Esophagus mucosa (tissue), 1 donor: ENCODE measurements at regions not wholly inside any gene's neighbourhood (a gene's known extent, or its start where the extent isn't known, plus 50 kb on each side); places are given as distances from the start of the nearest gene placed in this dataset.

Experiments
- ATAC-seq: fragments of 200-7000 bp; cut with Tn5 transposase; one replicate; pipeline ENCODE4 v1.9.1; 2020
- donor health status: DM: yes; HTN: yes; CAD: no.

DNA sequence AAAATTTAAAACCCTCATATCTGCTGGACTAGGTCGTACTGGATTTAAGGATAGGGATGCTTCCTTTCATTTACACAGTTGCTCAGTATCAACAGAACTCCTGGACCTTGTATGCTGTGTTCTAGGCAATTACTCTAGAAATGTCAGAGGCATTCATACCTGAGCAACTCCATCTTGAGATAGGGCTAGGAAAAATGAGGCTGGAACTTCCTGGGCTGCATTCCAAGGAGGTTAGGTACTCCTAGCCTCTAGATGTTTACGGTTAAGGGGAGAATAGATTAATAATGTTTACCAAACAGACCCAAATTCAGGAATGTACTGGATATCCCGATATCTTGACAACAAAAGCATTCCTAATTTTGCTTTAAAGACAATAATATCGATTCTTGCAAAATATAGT lies 84.7 kb upstream of the NLGN4X start:
- ATAC-seq, result no peak

DNA sequence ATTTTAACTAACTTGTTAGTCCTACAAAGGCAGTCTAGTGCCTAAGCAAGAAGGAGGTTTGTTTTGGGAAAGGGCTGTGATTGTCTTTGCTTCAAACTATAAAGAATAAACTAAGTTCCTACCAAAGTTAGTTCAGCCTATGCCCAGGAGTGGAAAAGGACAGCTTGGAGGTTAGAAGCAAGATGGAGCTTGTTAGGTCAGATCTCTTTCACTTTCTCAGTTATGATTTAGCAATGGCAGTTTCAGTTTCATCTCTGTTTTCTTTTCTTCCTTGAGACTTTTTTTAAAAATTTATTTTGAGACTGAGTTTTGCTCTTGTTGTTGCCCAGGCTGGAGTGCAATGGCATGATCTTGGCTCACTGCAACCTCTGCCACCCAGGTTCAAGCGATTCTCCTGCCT lies 82.9 kb upstream of the NLGN4X start:
- no peak for ATAC-seq

DNA sequence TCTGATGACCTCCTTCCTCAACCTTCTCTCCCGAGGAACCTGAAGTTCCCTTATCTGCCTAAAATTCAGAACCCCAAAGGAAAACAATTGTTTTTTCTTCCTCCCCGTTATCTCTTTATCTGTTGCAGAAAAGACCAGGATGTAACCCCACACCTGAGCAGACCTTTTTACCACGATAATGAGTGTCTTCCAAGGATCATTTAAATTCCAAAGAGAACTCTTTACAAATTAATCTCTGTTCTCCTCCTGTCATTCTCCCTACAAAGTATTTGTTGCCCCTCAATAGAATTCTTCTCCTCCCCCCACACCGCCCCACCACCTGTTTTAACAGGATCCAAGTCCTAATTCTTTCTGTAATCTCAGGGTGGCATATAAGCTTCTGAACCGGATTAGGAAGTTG lies 78.5 kb upstream of the NLGN4X start:
- ATAC-seq, result no peak

DNA sequence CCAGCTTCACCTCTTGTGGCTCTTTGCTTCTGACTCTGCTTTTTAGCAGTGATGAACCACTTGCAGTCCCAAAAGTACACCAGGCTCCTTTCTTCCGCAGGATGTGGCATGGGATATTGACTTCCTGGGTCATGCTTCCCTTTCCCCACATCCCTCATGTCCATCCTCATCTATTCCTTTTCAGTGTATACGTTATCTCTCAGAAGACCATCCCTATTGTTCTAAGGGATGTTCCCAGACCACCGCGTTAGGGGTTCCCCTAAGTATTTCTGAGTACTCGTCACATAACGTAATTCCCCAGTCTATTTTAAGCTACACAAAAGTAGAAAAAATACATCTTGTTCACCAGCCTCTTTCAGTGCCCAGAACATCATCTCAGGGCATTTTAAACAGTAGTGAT lies 71.1 kb upstream of the NLGN4X start:
- no peak for ATAC-seq

DNA sequence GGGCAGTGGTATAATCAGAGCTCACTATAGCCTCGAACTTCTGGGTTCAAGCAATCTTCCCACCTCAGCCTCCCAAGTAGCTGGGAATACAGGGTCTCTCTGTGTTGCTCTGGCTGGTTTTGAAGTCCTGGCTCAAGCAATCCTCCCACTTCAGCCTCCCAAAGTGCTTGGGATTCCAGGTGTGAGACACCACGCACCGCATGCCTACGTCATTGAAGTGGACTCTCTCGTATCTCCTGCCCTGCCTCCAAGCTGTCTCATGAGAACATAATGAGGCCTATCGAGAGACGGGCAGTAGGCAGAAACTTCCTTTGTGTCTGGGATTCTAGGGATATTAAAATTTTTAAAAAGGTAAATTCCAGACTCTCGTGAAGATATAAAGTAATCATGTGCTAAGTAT lies 65.0 kb upstream of the NLGN4X start:
- no peak for ATAC-seq

DNA sequence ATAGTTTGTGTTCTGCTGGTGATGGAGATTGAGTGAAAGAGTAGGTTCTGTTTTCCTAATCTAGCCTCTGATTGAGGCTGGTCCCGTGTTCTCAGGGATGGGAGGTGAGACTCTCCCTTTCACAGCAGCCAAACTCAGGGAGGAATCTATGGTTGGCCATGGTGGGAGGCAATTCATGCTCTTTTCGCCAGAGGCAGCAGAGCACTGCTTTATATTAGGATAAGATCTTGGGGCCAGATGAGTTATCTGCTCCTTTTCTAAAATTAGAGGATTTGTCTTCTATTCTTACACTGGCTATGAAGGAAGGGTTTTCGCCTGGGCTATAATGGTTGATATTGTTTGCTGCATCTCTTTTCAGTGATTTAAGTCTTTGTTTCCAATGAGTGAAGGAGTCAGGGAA lies 63.9 kb upstream of the NLGN4X start:
- no peak for ATAC-seq

DNA sequence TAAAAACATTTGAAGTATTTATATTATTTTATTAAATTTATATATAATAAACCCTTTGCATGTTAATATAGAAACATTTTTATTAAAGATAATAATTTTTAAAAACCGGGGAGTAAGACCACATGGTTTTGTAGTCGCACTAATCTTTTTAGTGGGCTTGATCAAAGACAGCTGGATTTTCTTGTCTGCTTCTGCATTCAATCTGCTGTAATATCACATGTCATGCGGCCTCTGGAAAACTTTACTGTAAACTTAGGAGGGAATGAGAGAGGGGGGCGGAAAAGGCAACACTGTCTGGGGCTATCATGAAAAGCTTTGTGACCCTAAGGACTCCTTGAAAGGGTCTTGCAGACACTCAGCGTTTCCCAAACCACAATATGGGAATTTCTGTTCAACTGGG lies 62.8 kb upstream of the NLGN4X start:
- ATAC-seq, result no peak

DNA sequence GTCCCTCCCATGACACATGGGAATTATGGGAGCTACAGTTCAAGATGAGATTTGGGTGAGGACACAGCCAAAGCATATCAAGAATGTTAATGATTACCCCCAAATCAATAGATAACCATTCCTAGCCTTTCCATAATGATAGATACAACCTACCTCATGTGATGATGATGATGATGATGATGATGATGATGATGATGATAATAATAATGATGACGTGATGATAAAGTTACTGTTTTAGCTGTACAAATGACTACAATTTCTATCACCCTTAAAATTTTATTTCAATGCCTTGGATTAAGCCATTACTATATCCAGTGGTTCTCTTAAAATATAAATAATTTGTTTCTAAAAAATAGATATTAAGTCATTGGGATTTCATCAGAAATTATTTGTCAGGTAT lies 55.2 kb upstream of the NLGN4X start:
- ATAC-seq, result no peak

DNA sequence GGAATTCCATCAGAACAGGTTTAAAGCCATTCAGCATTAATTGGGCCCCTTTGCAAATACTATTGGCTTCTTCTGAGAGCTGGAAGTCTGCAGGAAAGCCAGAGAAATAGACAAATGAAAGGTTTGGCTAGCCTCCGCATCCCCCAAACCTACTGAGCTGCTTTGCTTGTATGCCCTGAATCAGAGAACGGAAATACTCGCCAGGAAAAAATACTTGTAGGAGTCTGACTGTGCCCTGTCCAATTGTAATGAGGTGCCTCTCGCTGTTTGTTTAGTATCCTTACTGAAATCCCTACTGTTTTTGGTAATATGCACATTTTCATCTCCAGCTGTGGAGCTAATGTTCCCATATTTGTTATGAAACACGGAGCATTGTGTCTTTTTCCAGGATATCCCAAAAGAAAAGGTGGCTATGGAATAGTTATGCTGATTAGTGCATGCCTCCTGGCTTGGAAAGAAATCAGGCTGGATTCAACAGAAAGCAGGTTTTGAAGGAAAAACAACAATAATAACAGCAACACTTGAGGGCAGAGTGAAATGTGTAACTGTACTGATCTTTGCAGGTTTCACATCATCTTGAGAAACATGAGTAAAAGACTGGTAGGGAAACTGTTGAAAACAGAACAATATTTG lies 50.7 kb upstream of the NLGN4X start:
- no peak for ATAC-seq
